ENCODE measurements at regions not wholly inside any gene's neighbourhood (a gene's known extent, or its start where the extent isn't known, plus 50 kb on each side); places are given as distances from the start of the nearest gene placed in this dataset.
"Not testable (repeated sequence)": the region's sequence is repeated elsewhere in the genome, so short reads cannot be mapped to it uniquely, and the experiment has no call there.

GRCh38 chr4:173998471-173999144 is 284.9 kb downstream of the FBXO8 start:
- peaks cover 2% of the 10 kb centered on the region for H3K4me1 Mint-ChIP-seq (ENCODE audit: unreplicated experiment)
- H3K27me3 Mint-ChIP-seq (ENCODE audit: unreplicated experiment), result no peaks in the 10 kb centered on the region
- no peak for DNase-seq (ENCODE audit: low spot score)

DNA sequence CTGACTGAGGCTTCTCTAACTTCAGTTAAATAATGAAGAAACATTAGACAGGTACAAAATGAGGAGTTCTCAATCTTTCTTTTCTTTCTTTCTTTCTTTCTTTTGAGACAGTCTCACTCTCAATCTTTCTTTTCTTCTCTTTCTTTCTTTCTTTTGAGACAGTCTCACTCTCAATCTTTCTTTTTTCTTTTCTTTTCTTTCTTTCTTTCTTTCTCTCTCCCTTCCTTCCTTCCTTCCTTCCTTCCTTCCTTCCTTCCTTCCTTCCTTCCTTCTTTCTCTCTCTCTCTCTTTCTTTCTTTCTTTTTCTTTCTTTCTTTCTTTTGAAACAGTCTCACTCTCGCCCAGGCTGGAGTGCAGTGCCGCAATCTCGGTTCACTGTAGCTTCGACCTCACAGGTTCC is 287.7 kb downstream of the FBXO8 start:
- not testable (repeated sequence) for H3K27me3 Mint-ChIP-seq (ENCODE audit: unreplicated experiment); DNase-seq (ENCODE audit: low spot score); H3K4me1 Mint-ChIP-seq (ENCODE audit: unreplicated experiment); H3K9me3 Mint-ChIP-seq (ENCODE audit: unreplicated experiment); H3K36me3 Mint-ChIP-seq (ENCODE audit: low read depth, unreplicated experiment); H3K27ac Mint-ChIP-seq (ENCODE audit: unreplicated experiment); H3K4me3 Mint-ChIP-seq (ENCODE audit: unreplicated experiment)

More at GRCh38 chr4:173998471-173999144, 284.9 kb downstream of the FBXO8 start:
- Mint-ChIP-seq H3K27ac (ENCODE audit: unreplicated experiment) (no peak overlapping the region), H3K9me3 (ENCODE audit: unreplicated experiment) (no peaks in the 10 kb centered on the region), H3K4me3 (ENCODE audit: unreplicated experiment) (no peak overlapping the region), H3K36me3 (ENCODE audit: low read depth, unreplicated experiment) (no peaks in the 10 kb centered on the region)
- TF ChIP-seq, protein P1, sequence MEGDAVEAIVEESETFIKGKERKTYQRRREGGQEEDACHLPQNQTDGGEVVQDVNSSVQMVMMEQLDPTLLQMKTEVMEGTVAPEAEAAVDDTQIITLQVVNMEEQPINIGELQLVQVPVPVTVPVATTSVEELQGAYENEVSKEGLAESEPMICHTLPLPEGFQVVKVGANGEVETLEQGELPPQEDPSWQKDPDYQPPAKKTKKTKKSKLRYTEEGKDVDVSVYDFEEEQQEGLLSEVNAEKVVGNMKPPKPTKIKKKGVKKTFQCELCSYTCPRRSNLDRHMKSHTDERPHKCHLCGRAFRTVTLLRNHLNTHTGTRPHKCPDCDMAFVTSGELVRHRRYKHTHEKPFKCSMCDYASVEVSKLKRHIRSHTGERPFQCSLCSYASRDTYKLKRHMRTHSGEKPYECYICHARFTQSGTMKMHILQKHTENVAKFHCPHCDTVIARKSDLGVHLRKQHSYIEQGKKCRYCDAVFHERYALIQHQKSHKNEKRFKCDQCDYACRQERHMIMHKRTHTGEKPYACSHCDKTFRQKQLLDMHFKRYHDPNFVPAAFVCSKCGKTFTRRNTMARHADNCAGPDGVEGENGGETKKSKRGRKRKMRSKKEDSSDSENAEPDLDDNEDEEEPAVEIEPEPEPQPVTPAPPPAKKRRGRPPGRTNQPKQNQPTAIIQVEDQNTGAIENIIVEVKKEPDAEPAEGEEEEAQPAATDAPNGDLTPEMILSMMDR (IDR thresholded peaks at IDR 0.05; ENCODE audit: unreplicated experiment), result no peak

GRCh38 chr4:173991814-173992213 is 291.7 kb downstream of the FBXO8 start:
- Mint-ChIP-seq H3K27ac (ENCODE audit: unreplicated experiment) (no peak overlapping the region), H3K4me1 (ENCODE audit: unreplicated experiment) (no peaks in the 10 kb centered on the region), H3K27me3 (ENCODE audit: unreplicated experiment) (no peaks in the 10 kb centered on the region), H3K4me3 (ENCODE audit: unreplicated experiment) (no peak overlapping the region), H3K36me3 (ENCODE audit: low read depth, unreplicated experiment) (no peaks in the 10 kb centered on the region), H3K9me3 (ENCODE audit: unreplicated experiment) (no peaks in the 10 kb centered on the region)
- DNase-seq (ENCODE audit: low spot score), result no peak
- TF ChIP-seq, protein P1 (IDR thresholded peaks at IDR 0.05; ENCODE audit: unreplicated experiment), result no peak

DNA sequence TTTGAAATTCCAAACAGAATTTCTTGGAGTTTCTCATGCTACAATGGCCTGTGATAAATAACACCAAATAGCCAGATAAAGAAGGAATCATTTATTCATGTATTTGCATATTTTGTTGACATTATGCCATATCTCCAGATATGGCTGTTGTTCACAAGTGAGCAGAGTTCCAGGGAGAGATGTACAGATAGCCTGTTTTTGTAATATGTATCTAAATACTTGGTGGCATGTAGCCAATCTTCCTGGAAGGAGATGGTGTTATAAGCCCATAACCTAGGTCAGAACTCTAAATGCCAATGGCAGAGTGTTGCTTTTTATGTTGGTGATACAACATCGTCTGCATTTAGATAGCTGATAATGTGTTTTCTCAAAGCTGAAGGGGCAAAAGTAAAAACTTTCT is 292.2 kb downstream of the FBXO8 start:
- Mint-ChIP-seq H3K4me3 (ENCODE audit: unreplicated experiment) (no peak overlapping the region), H3K9me3 (ENCODE audit: unreplicated experiment) (no peaks in the 10 kb centered on the region), H3K27ac (ENCODE audit: unreplicated experiment) (no peak overlapping the region), H3K27me3 (ENCODE audit: unreplicated experiment) (no peaks in the 10 kb centered on the region), H3K4me1 (ENCODE audit: unreplicated experiment) (no peaks in the 10 kb centered on the region), H3K36me3 (ENCODE audit: low read depth, unreplicated experiment) (no peaks in the 10 kb centered on the region)
- TF ChIP-seq, protein P1 (IDR thresholded peaks at IDR 0.05; ENCODE audit: unreplicated experiment), result no peak
- no peak for DNase-seq (ENCODE audit: low spot score)

- Mint-ChIP-seq H3K9me3 (ENCODE audit: unreplicated experiment) (no peaks in the 10 kb centered on the region), H3K4me1 (ENCODE audit: unreplicated experiment) (no peaks in the 10 kb centered on the region), H3K4me3 (ENCODE audit: unreplicated experiment) (no peak overlapping the region), H3K27me3 (ENCODE audit: unreplicated experiment) (no peaks in the 10 kb centered on the region), H3K27ac (ENCODE audit: unreplicated experiment) (no peak overlapping the region), H3K36me3 (ENCODE audit: low read depth, unreplicated experiment) (no peaks in the 10 kb centered on the region)
- DNase-seq (ENCODE audit: low spot score), result no peak
- TF ChIP-seq, protein P1 (IDR thresholded peaks at IDR 0.05; ENCODE audit: unreplicated experiment), result no peak
These were observed 292.6 kb downstream of the FBXO8 start for GRCh38 chr4:173990869-173991210.
